MV-4-11 (cell line): ENCODE measurements at regions not wholly inside any gene's neighbourhood (a gene's known extent, or its start where the extent isn't known, plus 50 kb on each side); places are given as distances from the start of the nearest gene placed in this dataset.

Source experiments
- DNase-seq: peaks from one replicate; lab custom pipeline; 2025; lab: John Stamatoyannopoulos, UW

DNA sequence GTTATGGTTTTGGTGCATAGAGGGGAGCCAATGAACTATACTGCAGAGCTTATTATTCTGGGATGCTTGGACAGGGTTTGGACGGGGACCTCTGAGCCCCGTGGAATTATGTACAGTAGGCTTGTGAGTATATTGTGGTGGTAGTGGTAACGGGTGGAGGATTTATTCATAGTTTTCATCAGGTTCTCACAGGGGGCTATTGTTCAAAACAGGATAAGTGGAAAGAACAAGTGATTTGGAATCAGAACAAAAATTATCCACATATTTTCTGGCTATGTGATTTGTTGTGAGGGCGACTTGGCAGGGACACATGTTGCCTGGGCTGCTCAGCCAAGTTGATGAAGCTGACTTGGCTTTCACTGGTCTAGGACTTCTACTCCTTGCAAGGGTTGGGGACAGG lies 64.6 kb upstream of the ELOVL5 start:
- no peak for DNase-seq

DNA sequence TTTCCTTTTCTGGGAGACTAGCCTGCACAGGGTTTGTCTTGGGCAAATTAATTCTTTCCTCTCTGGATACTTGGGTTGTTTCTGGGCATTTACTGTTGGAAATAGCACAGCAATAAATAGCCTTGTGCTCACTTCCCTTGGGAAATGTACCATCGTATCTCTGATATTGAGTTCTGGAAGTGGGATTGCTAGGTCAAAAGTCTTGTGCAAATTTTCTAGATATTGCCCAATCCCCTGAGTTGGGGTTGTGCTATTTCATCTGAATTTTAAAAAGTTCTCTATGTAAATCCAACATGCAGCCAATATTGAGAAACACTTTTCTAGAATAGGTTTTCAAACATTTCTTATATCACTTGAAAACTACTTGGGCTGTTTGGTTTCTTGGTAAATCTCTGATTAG lies 64.0 kb upstream of the ELOVL5 start:
- DNase-seq: peak; percentile 23

DNA sequence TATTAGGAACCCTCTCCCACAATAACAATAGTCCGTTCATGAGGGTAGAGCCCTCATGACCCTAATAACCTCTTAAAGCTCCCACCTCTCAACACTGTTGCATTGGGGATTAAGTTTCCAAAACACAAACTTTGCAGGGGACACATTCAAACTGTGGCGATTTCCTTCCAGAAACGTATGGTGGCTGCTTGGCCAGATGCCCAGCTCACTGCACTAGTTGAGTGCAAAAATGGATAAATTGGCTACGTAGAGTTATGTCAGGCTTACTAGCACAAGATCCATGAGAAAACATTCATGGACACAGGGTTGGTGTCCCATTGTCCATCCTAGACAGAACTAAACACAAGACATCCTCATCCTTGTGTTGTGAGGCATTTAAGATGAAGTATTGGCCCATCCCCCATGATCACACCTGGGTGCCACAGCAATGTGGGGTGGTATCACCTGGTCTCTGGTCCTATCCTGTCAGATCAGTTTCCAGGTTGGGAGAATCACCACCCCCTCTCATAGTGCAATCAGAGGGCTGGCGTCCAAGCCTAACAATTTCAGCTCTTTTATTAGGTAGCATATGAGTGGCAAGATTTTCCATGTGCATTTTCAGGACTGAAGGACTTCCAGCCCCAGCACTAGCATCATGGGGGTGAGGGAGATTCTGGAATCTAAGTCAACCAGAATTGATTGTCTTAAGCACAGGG lies 63.4 kb upstream of the ELOVL5 start:
- no peak for DNase-seq

DNA sequence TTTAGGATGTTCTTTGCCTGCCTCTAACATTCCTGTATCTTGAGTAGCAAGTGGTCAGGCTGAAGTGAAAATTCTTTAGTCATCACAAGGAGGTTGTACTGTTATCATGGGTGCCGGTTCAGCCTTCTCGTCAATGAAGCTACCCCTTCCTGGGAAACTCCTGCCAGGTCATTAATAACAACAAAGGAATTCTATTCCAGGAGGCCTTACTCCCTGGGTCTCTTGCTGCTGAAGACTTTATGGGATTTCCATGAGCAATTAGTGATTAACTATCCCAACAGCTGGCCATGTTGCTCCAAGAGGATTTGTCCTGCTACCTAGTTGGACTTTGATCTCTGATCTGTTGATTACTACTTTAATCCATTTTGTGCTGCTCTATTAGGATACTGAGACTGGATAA lies 62.7 kb upstream of the ELOVL5 start:
- no peak for DNase-seq

DNA sequence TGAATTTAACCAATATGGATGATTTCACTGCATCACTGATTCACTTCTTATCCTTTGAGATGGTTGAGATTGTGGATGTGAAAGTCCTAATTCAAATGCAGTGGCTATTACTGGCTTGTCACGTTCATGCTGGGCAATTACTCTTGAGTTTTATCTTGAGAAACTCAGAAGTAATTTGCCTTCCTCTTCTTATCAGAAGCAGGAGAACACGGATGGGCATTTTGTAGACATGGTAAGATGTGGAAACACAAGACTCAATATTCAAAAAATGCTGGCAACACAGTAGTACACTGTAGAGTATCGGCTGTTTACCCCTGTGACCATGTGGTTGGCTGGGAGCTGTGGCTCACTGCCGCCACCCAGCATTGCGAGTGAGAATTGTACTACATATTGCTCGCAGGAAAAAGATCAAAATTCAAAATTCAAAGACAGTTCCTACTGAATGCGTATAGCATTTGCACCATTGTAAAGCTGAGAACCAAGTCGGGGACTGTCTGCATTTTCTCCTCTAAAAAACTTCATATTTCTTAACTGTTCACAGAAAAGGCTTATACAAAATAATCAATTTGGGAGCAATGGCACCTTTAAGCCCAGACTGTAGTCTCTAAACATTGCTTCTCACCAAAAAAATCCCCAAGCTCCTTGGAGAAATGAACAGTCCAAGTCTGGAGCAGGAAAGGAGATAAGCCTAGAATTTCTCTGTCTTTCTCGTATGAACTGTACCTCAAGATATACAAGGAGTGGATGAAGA lies 61.9 kb upstream of the ELOVL5 start:
- DNase-seq: peak; percentile 46

DNA sequence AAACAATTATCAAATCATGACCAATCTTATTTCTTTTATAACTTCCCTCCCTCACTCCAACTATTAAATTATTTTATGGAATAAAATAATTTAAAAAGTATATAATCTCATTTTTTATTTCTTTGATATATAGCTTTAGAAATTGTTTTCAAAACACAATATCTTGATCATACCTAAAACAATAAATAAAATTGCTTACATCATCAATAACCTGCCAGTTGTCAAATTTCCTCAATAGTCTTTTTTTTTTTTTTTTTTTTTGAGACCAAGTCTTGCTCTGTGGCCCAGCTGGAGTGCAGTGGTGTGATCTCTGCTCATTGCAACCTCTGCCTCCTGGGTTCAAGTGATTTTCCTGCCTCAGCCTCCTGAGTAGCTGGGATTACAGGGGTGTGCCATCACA lies 60.1 kb upstream of the ELOVL5 start:
- DNase-seq: no peak

DNA sequence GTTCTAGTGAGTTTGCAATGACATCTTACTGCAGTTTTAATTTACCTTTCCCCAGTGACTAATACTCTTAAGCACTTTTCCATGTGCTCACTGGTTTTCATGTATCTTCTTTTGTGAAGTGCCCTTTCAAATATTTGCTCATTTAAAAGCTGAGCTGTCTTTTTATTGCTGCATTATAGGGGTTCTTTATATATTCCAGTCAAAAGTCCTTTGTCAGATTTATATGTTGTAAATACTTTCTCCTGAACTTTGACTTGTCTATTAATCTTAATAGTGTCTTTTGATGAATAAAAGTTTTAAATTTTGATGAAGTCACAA lies 50.2 kb upstream of the ELOVL5 start:
- no peak for DNase-seq

DNA sequence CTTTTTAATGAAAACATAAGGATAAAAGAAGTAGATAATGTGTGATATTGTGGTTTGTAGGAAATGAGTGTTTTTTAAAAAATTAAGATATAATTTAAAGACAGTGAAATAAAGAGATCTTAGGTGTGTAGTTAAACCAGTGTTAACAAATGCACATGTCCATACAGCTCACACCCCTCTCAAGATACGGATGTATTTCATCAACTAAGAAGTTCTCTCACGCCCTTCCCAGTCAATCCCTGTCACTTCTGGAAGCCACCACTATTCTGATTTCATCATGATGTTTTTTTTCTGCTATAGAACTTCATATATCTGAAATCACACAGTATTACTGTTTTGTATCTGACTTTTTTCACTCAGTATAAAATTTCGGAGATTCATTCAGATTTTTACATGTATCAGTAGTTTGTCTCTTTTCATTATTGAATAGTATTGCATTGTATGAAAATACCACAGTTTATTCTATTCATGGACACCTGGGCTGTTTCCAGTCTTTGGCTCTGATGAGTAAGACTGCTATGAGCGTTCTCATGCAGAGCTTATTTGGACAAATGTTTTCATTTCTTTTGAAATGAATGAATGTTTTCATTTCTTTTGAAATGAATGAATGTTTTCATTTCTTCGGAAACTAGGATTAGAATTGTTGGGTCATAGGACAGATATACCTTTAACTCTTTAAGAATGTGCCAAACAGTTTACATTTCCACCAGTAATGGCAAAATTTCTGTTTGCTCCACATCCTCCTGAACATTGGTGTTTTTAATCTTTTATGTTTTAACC lies 49.7 kb upstream of the ELOVL5 start:
- no peak for DNase-seq
